Activated CD4-positive, alpha-beta memory T cell treated with anti-CD3 and anti-CD28 coated beads, Interleukin-2, amount 10 ng/mL, durations not matched to agents 7 days and 5 days (primary cell): ENCODE measurements at regions not wholly inside any gene's neighbourhood (a gene's known extent, or its start where the extent isn't known, plus 50 kb on each side); places are given as distances from the start of the nearest gene placed in this dataset.
"Not testable (repeated sequence)": the region's sequence is repeated elsewhere in the genome, so short reads cannot be mapped to it uniquely, and the experiment has no call there.

ENCODE experiments used
- CTCF ChIA-PET: fragments of 350-600 bp; sonication (Branson Sonifier 250); formaldehyde crosslinking; loops from one replicate; lab custom pipeline; 2021; ENCODE audit warnings: antibody characterized with exemption, inconsistent platforms; lab: Charles Lee
- POLR2A ChIA-PET: fragments of 350-600 bp; sonication (Branson Sonifier 250); formaldehyde crosslinking; loops from one replicate; lab custom pipeline; 2021; ENCODE audit warnings: antibody characterized with exemption; lab: Charles Lee
- DNase-seq: peaks from one replicate; pipeline ENCODE4 v3.0.0-alpha.2; 2020
- H3K27ac Mint-ChIP-seq: one replicate; pipeline ENCODE4 v1.8.0; 2021; ENCODE audit warnings: mild to moderate bottlenecking, mixed read lengths
- H3K27me3 Mint-ChIP-seq: one replicate; pipeline ENCODE4 v1.8.0; 2021; ENCODE audit warnings: mixed read lengths
- H3K36me3 Mint-ChIP-seq: one replicate; pipeline ENCODE4 v1.8.0; 2021; ENCODE audit warnings: low read depth, mixed read lengths
- H3K4me1 Mint-ChIP-seq: one replicate; pipeline ENCODE4 v1.8.0; 2021; ENCODE audit warnings: mixed read lengths
- H3K4me3 Mint-ChIP-seq: one replicate; pipeline ENCODE4 v1.8.0; 2021; ENCODE audit warnings: mild to moderate bottlenecking, mixed read lengths
- H3K9me3 Mint-ChIP-seq: one replicate; pipeline ENCODE4 v1.8.0; 2021; ENCODE audit warnings: mixed read lengths

DNA sequence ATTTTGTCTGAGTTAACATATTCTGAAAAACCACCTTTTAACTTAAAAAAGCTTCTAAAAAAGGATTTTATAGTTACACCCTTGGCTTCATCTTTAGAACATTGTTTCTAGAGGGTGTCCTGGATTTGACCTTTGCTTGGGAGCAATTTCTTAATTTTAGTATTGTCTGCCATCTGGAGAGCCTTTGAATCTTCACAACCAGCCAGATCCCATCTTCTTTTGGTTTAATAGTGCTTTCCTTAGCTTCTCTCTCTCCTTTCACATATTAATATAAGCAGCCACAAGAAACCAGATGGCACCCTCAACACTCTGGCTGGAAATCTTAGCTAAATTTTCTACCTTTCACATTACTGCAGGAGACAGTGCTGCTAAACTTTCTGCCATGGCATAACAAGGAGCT is 76.5 kb upstream of the TSPAN2 start:
- Mint-ChIP-seq H3K9me3 (no peaks in the 10 kb centered on the region), H3K4me1 (peaks cover 1% of the 10 kb centered on the region), H3K27ac (no peak overlapping the region), H3K4me3 (no peak overlapping the region), H3K36me3 (no peaks in the 10 kb centered on the region), H3K27me3 (peaks cover 16% of the 10 kb centered on the region)
- DNase-seq, result no peak
- CTCF ChIA-PET, result no interaction called here
- POLR2A ChIA-PET, result no interaction called here

DNA sequence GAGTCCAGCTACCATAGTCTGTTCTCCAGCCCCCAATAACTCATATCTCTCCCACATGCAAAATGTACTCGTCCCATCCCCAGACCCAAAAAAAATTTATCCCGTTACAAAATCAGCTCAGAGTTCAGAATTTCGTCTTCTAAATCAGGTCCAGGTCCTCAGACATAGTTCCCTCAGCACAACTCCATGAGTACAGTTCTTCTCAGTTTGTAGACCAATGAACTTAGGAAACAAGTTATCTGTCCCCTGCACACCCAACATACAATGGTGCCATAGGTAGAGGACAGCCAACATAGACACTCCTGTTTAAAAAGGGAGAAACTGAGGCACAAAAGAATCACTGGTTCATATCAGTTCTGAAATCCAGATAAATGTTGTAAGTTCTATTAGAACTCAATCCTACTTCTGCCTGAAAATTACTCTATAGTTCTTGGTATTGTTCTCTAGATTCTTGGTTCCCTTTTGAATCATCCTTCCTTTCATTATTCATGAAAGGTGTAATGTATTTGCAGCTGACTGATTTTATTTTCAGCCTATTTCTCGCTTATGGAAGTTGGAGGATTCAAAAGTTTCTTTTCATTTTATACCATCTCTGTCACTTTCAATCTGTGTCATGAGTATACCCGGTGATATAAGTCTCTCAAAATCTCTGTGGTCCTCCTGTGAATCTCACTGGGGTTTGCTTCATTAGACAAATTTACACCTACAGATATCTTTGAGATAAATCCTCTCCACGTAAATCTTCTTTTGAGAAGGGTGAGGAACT is 75.8 kb upstream of the TSPAN2 start:
- H3K36me3 Mint-ChIP-seq, result no peaks in the 10 kb centered on the region
- ChIA-PET CTCF (no interaction called here), POLR2A (no interaction called here)
- H3K27ac Mint-ChIP-seq, result no peak overlapping the region
- DNase-seq, result no peak
- H3K4me1 Mint-ChIP-seq, result peaks cover 1% of the 10 kb centered on the region
- H3K9me3 Mint-ChIP-seq, result no peaks in the 10 kb centered on the region
- no peak overlapping the region for H3K4me3 Mint-ChIP-seq
- H3K27me3 Mint-ChIP-seq, result peaks cover 16% of the 10 kb centered on the region

- Mint-ChIP-seq H3K4me3 (no peak overlapping the region), H3K27ac (no peak overlapping the region), H3K27me3 (peaks cover 12% of the 10 kb centered on the region), H3K4me1 (peaks cover 1% of the 10 kb centered on the region), H3K9me3 (no peaks in the 10 kb centered on the region), H3K36me3 (no peaks in the 10 kb centered on the region)
- POLR2A ChIA-PET, result no interaction called here
- CTCF ChIA-PET, result no interaction called here
- DNase-seq, result no peak
Observed at GRCh38 chr1:115164484-115164883, 75.2 kb upstream of the TSPAN2 start.

DNA sequence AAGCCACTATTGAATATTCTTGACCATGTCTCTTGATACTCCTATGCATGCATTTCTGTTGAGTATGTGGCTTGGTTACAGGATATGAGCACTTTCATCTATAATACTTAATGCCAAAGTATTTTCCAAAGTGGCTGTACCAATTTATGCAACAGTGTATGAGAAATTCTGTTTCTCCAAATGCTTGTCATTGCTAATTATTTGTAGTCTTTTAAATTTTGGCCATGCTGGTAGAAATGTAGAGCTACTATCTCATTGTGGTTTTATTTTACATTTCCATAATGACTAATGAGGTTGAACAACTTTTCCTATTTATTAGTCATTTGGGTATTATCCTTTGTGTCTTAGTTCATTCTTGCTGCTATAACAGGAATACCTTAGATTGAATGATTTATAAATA is 71.4 kb upstream of the TSPAN2 start:
- Mint-ChIP-seq H3K9me3 (no peaks in the 10 kb centered on the region), H3K4me1 (peaks cover 1% of the 10 kb centered on the region), H3K4me3 (no peak overlapping the region), H3K27ac (no peak overlapping the region), H3K27me3 (peaks cover 12% of the 10 kb centered on the region), H3K36me3 (no peaks in the 10 kb centered on the region)
- DNase-seq, result no peak
- ChIA-PET CTCF (no interaction called here), POLR2A (no interaction called here)

DNA sequence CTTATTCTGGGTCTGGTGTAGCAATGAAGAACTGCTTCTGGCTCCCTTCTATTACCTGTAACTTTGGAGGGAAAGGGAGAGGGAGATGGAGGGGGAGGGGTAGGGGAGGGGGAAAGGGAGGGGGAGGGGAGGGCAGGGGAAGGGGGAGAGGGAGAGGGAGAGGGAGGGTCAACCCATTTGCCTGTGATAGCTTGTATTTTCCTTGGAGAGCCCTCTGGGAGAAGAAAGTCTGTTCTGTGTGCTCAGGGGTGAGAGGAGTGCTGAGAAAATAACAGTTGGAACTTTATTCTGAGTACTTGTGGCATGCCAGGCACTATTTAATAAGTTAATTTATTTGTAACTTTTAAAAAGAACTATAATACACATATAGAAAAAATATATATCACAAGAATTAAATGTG is 70.7 kb upstream of the TSPAN2 start:
- Mint-ChIP-seq H3K27ac (no peak overlapping the region), H3K9me3 (no peaks in the 10 kb centered on the region), H3K27me3 (peaks cover 13% of the 10 kb centered on the region), H3K4me3 (no peak overlapping the region), H3K36me3 (no peaks in the 10 kb centered on the region), H3K4me1 (peaks cover 1% of the 10 kb centered on the region)
- DNase-seq, result no peak
- ChIA-PET POLR2A (no interaction called here), CTCF (no interaction called here)

DNA sequence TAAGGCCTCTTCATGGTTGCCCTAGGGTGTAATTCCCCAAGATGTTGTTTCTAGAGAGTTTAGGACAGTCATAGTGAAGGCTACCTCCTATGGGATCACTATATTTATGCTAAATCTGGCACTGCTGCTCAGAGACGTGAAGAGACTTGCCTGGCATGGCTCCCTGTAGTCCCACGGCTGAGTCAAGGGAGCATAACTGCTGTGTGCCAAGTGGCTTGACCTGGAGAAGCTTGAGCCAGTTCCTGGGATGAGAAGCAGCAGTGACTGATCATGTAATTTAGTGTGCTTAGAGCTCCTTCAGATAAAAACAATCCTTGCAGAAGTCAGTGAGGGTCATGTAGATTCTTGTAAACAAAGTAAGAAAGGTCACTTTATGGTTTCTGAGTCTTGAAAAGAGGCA is 68.9 kb upstream of the TSPAN2 start:
- CTCF ChIA-PET, result no interaction called here
- no peaks in the 10 kb centered on the region for H3K36me3 Mint-ChIP-seq

DNA sequence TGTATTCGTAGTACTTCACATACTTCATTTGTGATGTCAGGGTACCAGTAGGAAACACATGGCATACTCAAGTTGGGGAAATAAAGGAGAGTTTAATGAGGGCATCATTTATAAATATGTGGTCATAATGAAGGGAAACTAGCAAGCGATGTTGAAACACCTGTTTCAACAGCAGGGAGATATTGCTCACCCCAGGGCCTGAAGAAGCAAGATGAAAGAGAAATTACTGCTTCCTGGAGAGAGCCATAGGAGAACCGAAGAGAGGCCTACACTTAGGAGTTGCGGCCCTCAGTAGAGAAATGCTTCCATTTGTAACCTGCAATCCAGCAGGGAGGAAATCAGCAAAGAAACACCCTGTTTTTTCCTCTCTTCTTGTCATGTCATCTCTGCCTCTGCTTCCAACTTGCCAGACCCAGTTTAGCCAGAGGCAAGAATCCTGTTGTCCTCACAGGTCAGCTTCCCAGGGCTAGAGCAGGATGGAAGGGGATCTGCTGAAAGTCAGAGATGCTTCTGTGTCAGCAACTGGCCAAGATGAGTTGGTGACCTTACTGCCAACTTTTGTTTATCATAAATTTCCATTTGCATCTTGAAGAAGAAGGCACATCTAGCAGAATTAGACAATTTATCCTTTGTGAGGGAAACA is 67.6 kb upstream of the TSPAN2 start:
- H3K4me1 Mint-ChIP-seq, result no peaks in the 10 kb centered on the region
- POLR2A ChIA-PET, result no interaction called here
- H3K36me3 Mint-ChIP-seq, result no peaks in the 10 kb centered on the region
- H3K9me3 Mint-ChIP-seq, result no peaks in the 10 kb centered on the region
- CTCF ChIA-PET, result no interaction called here
- H3K27ac Mint-ChIP-seq, result no peak overlapping the region
- H3K27me3 Mint-ChIP-seq, result peaks cover 12% of the 10 kb centered on the region
- no peak for DNase-seq
- no peak overlapping the region for H3K4me3 Mint-ChIP-seq

More for the DNA sequence above, 68.9 kb upstream of the TSPAN2 start:
- DNase-seq, result no peak
- Mint-ChIP-seq H3K4me1 (no peaks in the 10 kb centered on the region), H3K9me3 (no peaks in the 10 kb centered on the region), H3K27ac (no peak overlapping the region), H3K27me3 (peaks cover 12% of the 10 kb centered on the region), H3K4me3 (no peak overlapping the region)
- POLR2A ChIA-PET, result no interaction called here

DNA sequence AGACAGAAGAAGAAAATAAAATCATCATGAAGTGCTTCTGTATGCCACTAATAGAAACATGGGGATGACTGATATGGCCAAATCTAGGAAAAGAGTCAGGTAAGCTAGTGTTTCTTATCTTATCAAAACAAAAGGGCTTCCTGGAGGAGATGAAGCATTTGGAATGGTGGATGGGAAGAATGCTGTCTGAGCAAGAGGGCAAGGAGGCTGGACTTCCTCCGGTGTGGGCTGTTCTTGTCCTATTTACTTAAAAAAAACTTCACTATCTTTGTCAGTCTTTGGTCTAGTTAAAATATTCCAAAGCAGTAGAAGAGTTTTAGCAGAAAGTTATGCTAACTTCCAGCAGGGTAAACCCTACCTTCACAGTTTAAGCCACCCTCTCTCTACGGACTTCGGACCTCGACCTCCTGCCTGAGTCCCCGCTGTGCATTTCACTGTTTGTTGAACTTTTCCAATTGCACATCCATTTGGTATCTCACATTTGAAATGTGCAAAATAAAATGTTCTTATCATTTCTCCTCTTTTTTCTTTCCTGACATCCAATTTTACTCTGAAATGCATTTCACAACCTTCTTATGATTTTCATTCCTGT is 64.8 kb upstream of the TSPAN2 start:
- Mint-ChIP-seq H3K4me1 (no peaks in the 10 kb centered on the region), H3K4me3 (no peak overlapping the region), H3K27ac (no peak overlapping the region), H3K27me3 (peaks cover 10% of the 10 kb centered on the region), H3K9me3 (no peaks in the 10 kb centered on the region), H3K36me3 (no peaks in the 10 kb centered on the region)
- POLR2A ChIA-PET, result no interaction called here
- CTCF ChIA-PET, result no interaction called here
- no peak for DNase-seq

GRCh38 chr1:115147928-115148327 is 58.6 kb upstream of the TSPAN2 start:
- H3K36me3 Mint-ChIP-seq, H3K27ac Mint-ChIP-seq, DNase-seq, POLR2A ChIA-PET, H3K4me3 Mint-ChIP-seq, H3K9me3 Mint-ChIP-seq, H3K4me1 Mint-ChIP-seq: not testable (repeated sequence)
- peaks cover 35% of the 10 kb centered on the region for H3K27me3 Mint-ChIP-seq
- CTCF ChIA-PET, result interaction anchor here (1.5 kb wide), 1 partner anchor 10 kb away, joined by 10 read pairs; no protein-coding TSS in a partner anchor

- Mint-ChIP-seq H3K4me1 (peaks cover 2% of the 10 kb centered on the region), H3K27ac (no peak overlapping the region), H3K36me3 (no peaks in the 10 kb centered on the region)
Observed at GRCh38 chr1:115145226-115145625, 55.9 kb upstream of the TSPAN2 start.

GRCh38 chr1:115144176-115144575 is 54.9 kb upstream of the TSPAN2 start:
- Mint-ChIP-seq H3K4me3 (no peak overlapping the region), H3K27ac (no peak overlapping the region), H3K36me3 (no peaks in the 10 kb centered on the region), H3K4me1 (peaks cover 3% of the 10 kb centered on the region), H3K27me3 (peaks cover 53% of the 10 kb centered on the region), H3K9me3 (no peaks in the 10 kb centered on the region)
- POLR2A ChIA-PET, result no interaction called here
- CTCF ChIA-PET, result no interaction called here
- DNase-seq, result no peak

More at GRCh38 chr1:115145226-115145625, 55.9 kb upstream of the TSPAN2 start:
- DNase-seq, result no peak
- CTCF ChIA-PET, result no interaction called here
- POLR2A ChIA-PET, result no interaction called here
- Mint-ChIP-seq H3K4me3 (no peak overlapping the region), H3K27me3 (peaks cover 47% of the 10 kb centered on the region), H3K9me3 (no peaks in the 10 kb centered on the region)

GRCh38 chr1:115142616-115143015 is 53.3 kb upstream of the TSPAN2 start:
- Mint-ChIP-seq H3K4me1 (peaks cover 5% of the 10 kb centered on the region), H3K27me3 (peaks cover 55% of the 10 kb centered on the region), H3K9me3 (no peaks in the 10 kb centered on the region), H3K4me3 (no peak overlapping the region), H3K27ac (no peak overlapping the region), H3K36me3 (no peaks in the 10 kb centered on the region)
- ChIA-PET POLR2A (no interaction called here), CTCF (interaction anchor here (0.8 to 3.5 kb wide), 5 partner anchors 90 to 453 kb away, joined by 3 to 11 read pairs (median 4); no protein-coding TSS in a partner anchor)
- DNase-seq, result no peak

DNA sequence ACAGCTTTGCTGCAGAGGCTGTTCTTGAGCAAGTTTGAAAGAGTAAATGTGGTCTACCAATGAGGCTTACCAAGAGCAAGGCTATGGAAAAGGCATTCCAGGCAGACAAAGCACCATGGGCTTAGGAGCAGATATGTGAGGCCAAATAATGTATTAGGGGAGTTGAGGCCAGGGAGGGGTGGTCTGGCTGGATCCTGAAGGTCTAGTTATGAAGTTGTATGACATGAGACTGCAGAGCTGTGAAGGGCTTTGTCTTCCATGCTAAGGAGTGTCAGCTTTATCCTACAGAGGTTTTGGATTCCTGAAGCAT is 51.8 kb upstream of the TSPAN2 start:
- POLR2A ChIA-PET, result no interaction called here
- no peak overlapping the region for H3K27ac Mint-ChIP-seq
- no peak overlapping the region for H3K4me3 Mint-ChIP-seq
- H3K27me3 Mint-ChIP-seq, result peaks cover 42% of the 10 kb centered on the region
- H3K36me3 Mint-ChIP-seq, result no peaks in the 10 kb centered on the region
- no peaks in the 10 kb centered on the region for H3K9me3 Mint-ChIP-seq
- DNase-seq, result no peak
- CTCF ChIA-PET, result interaction anchor here (3.5 kb wide), 1 partner anchor 455 kb away, joined by 11 read pairs; no protein-coding TSS in a partner anchor
- peaks cover 4% of the 10 kb centered on the region for H3K4me1 Mint-ChIP-seq
